Endothelial cell of umbilical vein (primary cell): ENCODE measurements at regions not wholly inside any gene's neighbourhood (a gene's known extent, or its start where the extent isn't known, plus 50 kb on each side); places are given as distances from the start of the nearest gene placed in this dataset.

Experiments
- BruUV-seq: library from RNA; stranded (reverse); fragments of 400-500 nt; replicated peaks from 2 replicates; lab custom pipeline; 2021; lab: Mats Ljungman, UMichigan
- CTCF ChIA-PET: fragments of 300-600, 350-600 bp; sonication (Branson Sonifier 250); formaldehyde crosslinking; loops from one replicate; lab custom pipeline; 2021; ENCODE audit warnings: antibody characterized with exemption, inconsistent platforms; lab: Charles Lee
- POLR2A ChIA-PET: fragments of 300-600, 350-600 bp; sonication (Branson Sonifier 250); formaldehyde crosslinking; loops from one replicate; lab custom pipeline; 2021; ENCODE audit warnings: antibody characterized with exemption, inconsistent platforms; lab: Charles Lee
- DNase-seq: peaks from one replicate; pipeline ENCODE4 v3.0.0-alpha.2; 2011; ENCODE audit warnings: low read depth, low spot score
- FAIRE-seq: peaks from 2 replicates; lab custom pipeline; 2011; peaks lifted over from hg19 to GRCh38; lab: Jason Lieb, UNC
- H2AFZ ChIP-seq: 2 replicates; pipeline ENCODE4 v1.6.0; 2012; ENCODE audit warnings: low read depth, low read length, control low read depth, inconsistent platforms
- H3K27ac ChIP-seq: 2 replicates; pipeline ENCODE4 v1.5.1; 2011; ENCODE audit warnings: low read depth, mild to moderate bottlenecking, control low read depth, low read length, moderate library complexity; ENCODE audit not compliant: insufficient read depth
- H3K27me3 ChIP-seq, 2 experiments: 2 replicates each; pipeline versions ENCODE4 v1.6.0 to v1.6.1; 2011; ENCODE audit warnings: low read length in 2 of 2, mixed read lengths in 1 of 2; ENCODE audit not compliant: control insufficient read depth in 2 of 2, insufficient read depth in 2 of 2
- H3K36me3 ChIP-seq, 2 experiments: 2 replicates in 1 of 2; 3 replicates in 1 of 2; pipeline ENCODE4 v1.5.1; 2011; ENCODE audit warnings: low read length in 2 of 2, mild to moderate bottlenecking in 1 of 2, moderate library complexity in 1 of 2; ENCODE audit not compliant: control insufficient read depth in 2 of 2, insufficient read depth in 2 of 2; ENCODE audit errors: extremely low read depth in 1 of 2
- H3K4me1 ChIP-seq: 3 replicates; pipeline ENCODE4 v1.5.1; 2011; ENCODE audit warnings: mild to moderate bottlenecking, low read length; ENCODE audit not compliant: control insufficient read depth, insufficient read depth; ENCODE audit errors: extremely low read depth
- H3K4me2 ChIP-seq: 2 replicates; pipeline ENCODE4 v1.6.1; 2011; ENCODE audit warnings: low read length, control low read depth, mixed read lengths; ENCODE audit not compliant: insufficient read depth
- H3K4me3 ChIP-seq, 3 experiments: fragments of 200-600 bp in 1 of 3; sonication (generic), shearing (Covaris generic) in 1 of 3; replicated peaks in 1 of 3; 2 replicates each; pipeline ENCODE4 v1.5.1; 2011 to 2016; ENCODE audit warnings: control low read depth in 3 of 3, low read length in 3 of 3, mild to moderate bottlenecking in 2 of 3, inconsistent platforms in 1 of 3, low read depth in 1 of 3, moderate library complexity in 1 of 3; ENCODE audit not compliant: insufficient read depth in 1 of 3
- H3K79me2 ChIP-seq: 2 replicates; pipeline ENCODE4 v1.6.0; 2012; ENCODE audit warnings: low read length, inconsistent platforms; ENCODE audit not compliant: control insufficient read depth, insufficient read depth
- H3K9ac ChIP-seq: replicated peaks from 2 replicates; pipeline ENCODE3; 2011; ENCODE audit warnings: low read length, control low read depth; ENCODE audit not compliant: insufficient read depth; ENCODE audit errors: extremely low read depth
- H3K9me1 ChIP-seq: replicated peaks from 3 replicates; pipeline ENCODE4 v1.6.0; 2011; ENCODE audit warnings: mild to moderate bottlenecking, low read length; ENCODE audit not compliant: control insufficient read depth, insufficient read depth; ENCODE audit errors: extremely low read depth
- H3K9me3 ChIP-seq: replicated peaks from 2 replicates; pipeline ENCODE4 v1.5.1; 2012; ENCODE audit warnings: low read length, inconsistent platforms; ENCODE audit not compliant: control insufficient read depth, insufficient read depth
- H4K20me1 ChIP-seq: replicated peaks from 2 replicates; pipeline ENCODE3; 2011; ENCODE audit warnings: mild to moderate bottlenecking, low read length; ENCODE audit not compliant: control insufficient read depth, insufficient read depth; ENCODE audit errors: extremely low read depth
- EZH2 ChIP-seq: IDR thresholded peaks from 2 replicates; pipeline ENCODE4 v1.6.1; 2012; ENCODE audit warnings: borderline replicate concordance, low read depth, mild to moderate bottlenecking, moderate library complexity, low read length, inconsistent platforms; ENCODE audit not compliant: severe bottlenecking
- FOS ChIP-seq: IDR thresholded peaks from 2 replicates; pipeline ENCODE4 v1.6.1; 2011; ENCODE audit warnings: mild to moderate bottlenecking, low read length, moderate library complexity, borderline replicate concordance; ENCODE audit not compliant: insufficient read depth
- GATA2 ChIP-seq: IDR thresholded peaks from 2 replicates; pipeline ENCODE4 v1.7.0; 2011; ENCODE audit warnings: low read depth, mild to moderate bottlenecking, moderate library complexity, mixed read lengths, low read length; ENCODE audit not compliant: insufficient read length, insufficient read depth
- JUN ChIP-seq: IDR thresholded peaks from 2 replicates; pipeline ENCODE4 v1.6.1; 2011; ENCODE audit warnings: borderline replicate concordance, low read depth; ENCODE audit not compliant: insufficient read length, insufficient read depth
- MYC ChIP-seq: IDR thresholded peaks from one replicate; pipeline ENCODE4 v1.6.1; 2011; ENCODE audit warnings: mild to moderate bottlenecking, low read depth, low read length
- POLR2A ChIP-seq: IDR thresholded peaks from 2 replicates; pipeline ENCODE4 v1.6.1; 2012; ENCODE audit warnings: low read depth, mild to moderate bottlenecking, control low read depth, low read length
- POLR2AphosphoS5 ChIP-seq: IDR thresholded peaks from 2 replicates; pipeline ENCODE4 v1.6.1; 2012; ENCODE audit warnings: low read depth, mild to moderate bottlenecking, control low read depth, low read length, moderate library complexity; ENCODE audit not compliant: insufficient read depth
- dilution Hi-C: fragments of 300-500 bp; cut with MboI; formaldehyde crosslinking; loops from one replicate; pipeline ENCODE4 v1.15.0; 2019; ENCODE audit warnings: low sequenced_read_pairs; ENCODE audit not compliant: extremely low pct_ligation_motif_present
- intact Hi-C: fragments of 100-400 bp; cut with micrococcal nuclease; formaldehyde crosslinking; loops from one replicate; pipeline ENCODE4 v1.10.0; 2022
- TF ChIP-seq, protein P1 (sequence below), 2 donors: IDR thresholded peaks; 1 replicate in 1 of 2; 2 replicates in 1 of 2; pipeline ENCODE4 v1.5.1; 2011; ENCODE audit warnings: low read length in 2 of 2, mild to moderate bottlenecking in 2 of 2, moderate library complexity in 2 of 2, control low read depth in 1 of 2, inconsistent platforms in 1 of 2, low read depth in 1 of 2; ENCODE audit not compliant: insufficient read depth in 1 of 2; ENCODE audit errors: extremely low read depth in 1 of 2
- TF ChIP-seq, protein P2 (sequence below): IDR thresholded peaks from 2 replicates; pipeline ENCODE4 v1.6.1; 2011; ENCODE audit not compliant: insufficient read depth, insufficient read length

DNA sequence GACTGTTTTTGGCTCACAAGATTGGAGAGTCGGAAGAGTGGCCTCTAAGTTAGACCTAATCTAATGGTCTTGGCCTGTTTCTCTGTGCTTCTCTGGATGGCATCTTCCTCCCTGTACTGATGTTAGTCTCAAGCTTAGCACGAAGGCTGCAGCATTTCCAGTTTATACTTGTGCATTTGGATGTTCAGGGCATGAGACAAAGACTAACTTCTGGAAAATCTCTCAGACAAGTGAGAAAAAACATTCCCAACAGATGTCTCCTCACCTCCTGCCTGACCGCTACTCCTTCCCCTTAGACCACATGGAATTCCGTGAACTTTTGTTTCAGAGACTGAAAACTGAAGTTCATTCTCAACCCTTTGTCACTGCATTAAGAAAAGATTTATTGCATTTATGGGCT lies 410.8 kb upstream of the MCTP2 start:
- BruUV-seq = no TSS peak
- H3K27me3 ChIP-seq = no peaks in the 10 kb centered on the region
- no peak overlapping the region for H3K4me2 ChIP-seq
- H3K9ac ChIP-seq = no peak overlapping the region
- no peaks in the 10 kb centered on the region for H4K20me1 ChIP-seq
- DNase-seq (no peak), FAIRE-seq (no peak)
- POLR2A ChIA-PET = no interaction called here
- H3K4me1 ChIP-seq = no peaks in the 10 kb centered on the region
- no peaks in the 10 kb centered on the region for H3K36me3 ChIP-seq
- CTCF ChIA-PET = no interaction called here
- no peak overlapping the region for H3K27ac ChIP-seq
- dilution Hi-C loops = no loop called here
- intact Hi-C loops = no loop called here
- peaks cover 2% of the 10 kb centered on the region for H3K9me3 ChIP-seq
- H3K4me3 ChIP-seq = no peak overlapping the region
- H3K9me1 ChIP-seq = no peaks in the 10 kb centered on the region
- no peaks in the 10 kb centered on the region for H3K79me2 ChIP-seq
- TF ChIP-seq, protein P1, sequence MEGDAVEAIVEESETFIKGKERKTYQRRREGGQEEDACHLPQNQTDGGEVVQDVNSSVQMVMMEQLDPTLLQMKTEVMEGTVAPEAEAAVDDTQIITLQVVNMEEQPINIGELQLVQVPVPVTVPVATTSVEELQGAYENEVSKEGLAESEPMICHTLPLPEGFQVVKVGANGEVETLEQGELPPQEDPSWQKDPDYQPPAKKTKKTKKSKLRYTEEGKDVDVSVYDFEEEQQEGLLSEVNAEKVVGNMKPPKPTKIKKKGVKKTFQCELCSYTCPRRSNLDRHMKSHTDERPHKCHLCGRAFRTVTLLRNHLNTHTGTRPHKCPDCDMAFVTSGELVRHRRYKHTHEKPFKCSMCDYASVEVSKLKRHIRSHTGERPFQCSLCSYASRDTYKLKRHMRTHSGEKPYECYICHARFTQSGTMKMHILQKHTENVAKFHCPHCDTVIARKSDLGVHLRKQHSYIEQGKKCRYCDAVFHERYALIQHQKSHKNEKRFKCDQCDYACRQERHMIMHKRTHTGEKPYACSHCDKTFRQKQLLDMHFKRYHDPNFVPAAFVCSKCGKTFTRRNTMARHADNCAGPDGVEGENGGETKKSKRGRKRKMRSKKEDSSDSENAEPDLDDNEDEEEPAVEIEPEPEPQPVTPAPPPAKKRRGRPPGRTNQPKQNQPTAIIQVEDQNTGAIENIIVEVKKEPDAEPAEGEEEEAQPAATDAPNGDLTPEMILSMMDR (IDR thresholded peaks at IDR 0.05; ENCODE audit: extremely low read depth in 1 of 2, insufficient read depth in 1 of 2, low read depth in 1 of 2, low read length in 2 of 2) = no peak
- TF ChIP-seq JUN = no peak
- TF ChIP-seq POLR2AphosphoS5 = no peak
- no peak for TF ChIP-seq FOS
- TF ChIP-seq EZH2 = no peak
- TF ChIP-seq MYC = no peak
- no peak for TF ChIP-seq POLR2A
- TF ChIP-seq GATA2 = no peak
- TF ChIP-seq, protein P2, sequence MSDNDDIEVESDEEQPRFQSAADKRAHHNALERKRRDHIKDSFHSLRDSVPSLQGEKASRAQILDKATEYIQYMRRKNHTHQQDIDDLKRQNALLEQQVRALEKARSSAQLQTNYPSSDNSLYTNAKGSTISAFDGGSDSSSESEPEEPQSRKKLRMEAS = no peak
- no peak overlapping the region for H2AFZ ChIP-seq
